IPS-NIHi7 (cell line): ENCODE measurements at regions not wholly inside any gene's neighbourhood (a gene's known extent, or its start where the extent isn't known, plus 50 kb on each side); places are given as distances from the start of the nearest gene placed in this dataset.

Source experiments
- DNase-seq: peaks from one replicate; pipeline ENCODE4 v3.0.0; 2012; ENCODE audit warnings: mixed read lengths; ENCODE audit errors: extremely low spot score

- no peak for DNase-seq
These were observed 145.1 kb upstream of the ADAMTS16 start for GRCh38 chr5:4995014-4995413.

DNA sequence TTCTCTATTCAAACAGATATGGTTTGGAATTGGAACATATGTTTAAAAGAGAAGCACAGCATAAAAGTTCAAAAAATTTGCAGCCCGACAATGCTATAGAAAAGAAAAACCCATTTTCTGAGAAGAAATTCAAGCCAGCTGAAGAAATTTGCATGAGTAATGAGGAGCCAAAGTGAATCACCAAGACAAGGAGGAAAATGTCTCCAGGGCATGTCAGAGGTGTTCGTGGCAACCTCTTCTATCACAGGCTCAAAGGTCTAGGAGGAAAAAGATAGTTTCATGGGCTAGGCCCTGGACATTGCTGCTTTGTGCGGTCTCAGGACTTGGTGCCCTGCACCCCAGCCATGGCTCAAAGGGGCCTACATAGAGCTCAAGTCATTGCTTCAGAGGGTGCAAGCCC, 134.8 kb upstream of the ADAMTS16 start:
- DNase-seq, result no peak

- DNase-seq, result no peak
These were observed 133.6 kb upstream of the ADAMTS16 start for GRCh38 chr5:5006548-5006947.

GRCh38 chr5:5009240-5009639, 130.9 kb upstream of the ADAMTS16 start:
- no peak for DNase-seq

DNA sequence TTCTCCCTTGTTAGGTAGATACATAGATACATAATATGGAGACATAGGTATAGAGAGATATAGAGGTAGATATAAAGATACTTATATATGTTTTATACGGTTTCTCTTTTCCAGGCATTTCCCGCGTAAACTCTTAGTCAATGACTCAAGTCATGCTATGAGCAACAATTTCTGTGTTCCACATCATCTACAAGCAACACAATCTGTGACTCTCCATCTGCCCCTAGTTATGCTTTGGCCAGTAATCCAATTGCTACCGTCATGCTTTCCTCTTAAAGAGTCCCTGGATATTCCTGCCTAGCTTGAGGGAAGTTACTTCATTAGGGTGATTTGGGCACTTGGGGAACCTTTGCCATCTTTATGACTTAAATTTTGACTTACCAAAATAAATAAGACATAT, 129.0 kb upstream of the ADAMTS16 start:
- no peak for DNase-seq

DNA sequence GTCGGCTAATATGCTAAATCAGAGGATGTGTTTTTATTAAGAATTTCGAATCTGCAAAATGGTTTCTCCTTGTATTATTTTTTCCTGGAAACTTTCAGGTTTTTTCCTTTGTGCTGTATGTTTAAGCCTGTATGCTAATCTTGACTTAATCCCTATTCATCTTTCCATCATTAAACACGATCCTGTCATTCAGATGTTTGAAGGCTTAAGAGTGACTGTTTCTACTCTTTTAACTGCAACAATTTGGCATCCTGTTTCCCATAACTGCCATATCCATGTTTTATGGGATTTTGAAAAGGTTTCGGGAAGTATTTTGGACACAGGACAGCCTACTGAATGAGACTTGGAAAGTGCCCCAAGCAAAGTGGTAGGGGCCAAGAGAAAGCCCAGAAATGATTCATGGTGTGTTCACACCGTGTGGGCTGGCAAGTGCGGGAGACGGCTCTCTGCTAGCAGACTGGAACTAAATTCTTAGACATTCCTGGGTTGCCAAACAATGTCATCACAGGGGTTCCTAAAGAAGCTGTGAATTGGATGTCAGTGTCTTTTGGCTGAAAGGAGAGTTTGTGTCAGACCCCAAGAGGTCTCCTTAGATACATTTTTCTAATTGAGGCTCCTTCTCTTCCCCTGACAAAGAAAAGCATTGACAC, 125.4 kb upstream of the ADAMTS16 start:
- DNase-seq, result peak; percentile 31

- DNase-seq, result no peak
These were observed 122.1 kb upstream of the ADAMTS16 start for GRCh38 chr5:5017827-5018577.

GRCh38 chr5:5018578-5018970, 121.6 kb upstream of the ADAMTS16 start:
- no peak for DNase-seq

DNA sequence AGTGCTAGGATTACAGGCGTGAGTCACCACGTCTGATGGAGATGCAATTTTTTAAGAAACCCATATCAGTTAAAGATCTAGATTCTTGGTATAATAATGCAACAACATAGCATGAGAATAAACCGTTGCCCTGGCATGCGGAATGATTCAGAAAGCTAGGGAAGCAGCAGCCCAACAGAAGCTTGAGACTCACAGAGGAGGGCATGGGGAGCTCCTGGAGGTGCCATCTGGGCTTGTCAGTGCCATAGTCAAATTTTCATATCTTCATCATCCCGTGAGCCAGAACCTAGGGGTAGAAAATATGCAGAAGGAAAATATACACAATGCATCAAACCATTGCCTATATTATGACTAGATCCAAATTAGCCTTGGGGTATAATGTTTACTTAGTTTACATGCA, 118.7 kb upstream of the ADAMTS16 start:
- no peak for DNase-seq

DNA sequence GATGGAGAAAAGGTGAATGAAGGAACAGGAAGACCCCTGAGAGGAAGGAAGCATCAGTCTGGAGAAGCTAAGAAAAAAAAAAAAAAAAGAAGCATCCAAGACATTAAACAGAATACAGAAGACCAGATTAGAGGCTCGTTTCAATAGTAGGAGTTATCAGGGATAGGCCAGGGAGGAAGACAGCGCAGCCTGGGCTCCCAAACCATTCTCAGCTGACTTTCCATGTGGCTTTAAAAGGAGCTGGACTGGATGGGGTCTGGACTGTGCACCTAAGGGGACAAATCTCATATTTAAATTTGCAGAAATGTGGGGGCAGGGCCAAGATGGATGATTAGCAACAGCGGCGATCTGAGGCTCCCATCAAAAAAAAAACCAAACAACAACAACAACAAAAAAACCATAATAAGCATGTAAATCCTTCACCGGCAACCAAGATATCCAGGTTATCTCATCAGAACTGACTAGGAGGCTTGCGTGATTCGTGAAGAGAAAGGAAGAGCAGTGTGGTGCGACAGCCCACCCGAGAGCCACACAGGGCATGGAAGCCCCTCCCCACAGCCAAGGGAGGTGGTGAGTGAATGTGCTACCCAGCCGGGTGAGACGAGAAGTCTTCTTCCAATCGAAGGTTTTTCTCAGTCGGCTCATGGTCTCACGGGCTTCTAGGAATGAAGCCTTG, 114.9 kb upstream of the ADAMTS16 start:
- DNase-seq, result no peak

- no peak for DNase-seq
These were observed 114.2 kb upstream of the ADAMTS16 start for GRCh38 chr5:5025774-5026408.

GRCh38 chr5:5026409-5026785, 113.7 kb upstream of the ADAMTS16 start:
- DNase-seq, result no peak

- DNase-seq, result no peak
These were observed 108.5 kb upstream of the ADAMTS16 start for GRCh38 chr5:5031665-5032064.

DNA sequence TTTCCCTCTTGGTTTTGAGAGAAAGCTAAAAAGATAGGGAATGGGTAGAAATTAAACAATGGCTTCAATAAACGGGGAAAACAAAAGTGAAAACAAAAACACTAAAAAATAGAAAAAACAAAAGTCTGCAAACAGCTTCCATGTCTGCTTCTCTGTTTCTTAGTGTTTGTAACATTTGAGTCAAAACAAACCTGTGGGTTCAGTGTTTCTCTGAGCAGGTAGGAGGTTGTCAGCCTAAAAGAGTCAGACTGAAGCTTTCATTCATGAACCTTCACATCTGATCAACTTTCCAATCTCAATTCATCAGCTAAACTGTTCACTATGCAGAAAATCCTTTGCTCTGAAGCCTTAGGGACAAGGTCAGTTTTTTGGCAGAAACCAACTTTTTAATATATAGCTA, 102.5 kb upstream of the ADAMTS16 start:
- no peak for DNase-seq

- no peak for DNase-seq
These were observed 100.2 kb upstream of the ADAMTS16 start for GRCh38 chr5:5039918-5040317.

GRCh38 chr5:5040712-5041111, 99.4 kb upstream of the ADAMTS16 start:
- DNase-seq, result no peak

DNA sequence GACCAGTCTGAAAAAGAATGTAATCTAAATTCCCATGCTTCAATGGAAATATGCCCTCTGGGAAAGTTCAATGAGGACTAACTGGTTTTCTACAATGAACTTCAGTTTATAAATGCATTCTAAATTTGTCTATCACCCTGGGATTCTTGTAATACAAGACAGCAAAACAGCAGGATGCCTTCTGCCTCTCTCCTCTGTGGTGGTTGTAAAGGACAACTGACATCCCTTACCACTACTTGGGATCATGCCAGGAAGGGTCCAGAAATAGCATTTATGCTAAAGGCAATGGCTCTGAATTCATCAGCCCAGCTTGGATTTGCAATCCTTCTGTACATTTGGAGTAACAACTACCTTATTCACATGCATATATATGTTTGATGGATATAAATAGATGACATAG, 97.3 kb upstream of the ADAMTS16 start:
- DNase-seq, result no peak

DNA sequence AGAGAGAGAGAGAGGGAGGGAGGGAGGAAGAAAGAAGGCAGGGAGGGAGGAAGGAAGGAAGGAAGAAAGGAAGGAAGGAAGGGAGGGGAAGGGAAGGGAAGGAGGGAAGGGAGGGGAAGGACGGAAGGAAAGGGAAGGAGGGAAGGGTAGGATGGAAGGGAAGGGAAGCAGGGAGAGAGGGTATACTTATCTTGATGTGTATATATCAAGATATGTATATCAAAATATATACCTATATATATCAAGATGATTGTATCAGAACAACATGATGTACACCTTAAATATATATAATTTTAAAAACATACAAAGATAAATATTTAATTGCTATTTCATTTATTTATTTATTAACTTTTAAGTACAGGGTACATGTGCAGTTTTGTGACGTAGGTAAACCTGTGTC, 96.8 kb upstream of the ADAMTS16 start:
- DNase-seq, result no peak

GRCh38 chr5:5044247-5044840, 95.8 kb upstream of the ADAMTS16 start:
- DNase-seq, result no peak

DNA sequence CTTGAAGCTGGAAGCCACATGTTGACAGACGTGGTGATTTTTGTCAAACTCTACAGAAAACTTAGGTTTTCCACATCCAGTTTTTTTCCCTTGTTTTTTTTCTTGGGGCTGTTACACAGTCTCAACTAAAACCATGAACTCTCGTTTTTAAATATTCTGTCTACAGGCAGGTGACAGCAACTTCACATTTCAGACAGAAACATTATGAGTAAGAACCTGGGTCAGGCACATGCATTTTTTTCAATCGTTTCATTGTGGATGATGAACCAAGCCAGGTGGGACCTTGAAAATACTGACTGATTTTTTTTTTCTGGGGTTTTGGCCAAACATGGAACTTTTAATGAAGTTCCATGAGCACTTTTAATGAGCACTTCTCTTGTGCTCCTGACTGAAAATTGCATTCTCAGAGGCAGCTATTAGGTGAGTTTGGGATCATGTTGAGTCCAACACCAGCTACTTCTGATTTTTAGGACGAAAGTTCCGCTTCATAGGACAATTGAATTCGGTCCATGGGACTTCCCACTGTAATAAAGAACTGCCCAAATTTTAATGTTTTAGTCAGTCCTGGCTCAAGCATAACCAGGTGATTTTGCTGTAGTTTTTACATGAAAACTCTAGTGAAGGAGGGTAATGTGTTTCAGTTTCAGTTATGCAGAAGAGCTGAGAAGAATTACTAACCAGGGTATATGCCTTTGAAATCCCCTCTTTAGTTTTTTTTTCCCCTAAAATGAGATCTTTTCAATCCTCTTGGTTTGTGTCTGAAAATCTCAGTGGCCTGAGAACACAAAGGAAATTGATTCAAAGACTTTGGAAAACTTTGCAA, 93.2 kb upstream of the ADAMTS16 start:
- DNase-seq, result no peak

DNA sequence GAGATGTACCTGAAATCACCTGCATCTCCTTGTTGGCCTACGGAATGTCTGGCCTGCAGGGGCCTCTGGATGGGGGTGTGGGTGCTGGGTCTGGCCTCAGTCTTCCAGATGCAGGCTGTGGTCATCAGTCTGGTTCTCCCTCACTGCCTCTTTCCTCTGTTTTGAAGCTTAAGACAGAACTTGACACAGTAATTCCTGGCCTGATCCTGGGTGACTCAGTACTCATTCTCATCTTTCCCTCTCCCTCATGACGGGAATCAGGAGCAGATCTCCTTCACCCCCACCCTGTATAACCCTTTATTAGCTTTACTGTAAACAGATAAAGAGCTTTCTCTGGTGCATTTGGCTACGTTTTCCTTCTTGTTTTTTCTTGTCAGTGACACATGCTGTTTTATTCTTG, 89.3 kb upstream of the ADAMTS16 start:
- no peak for DNase-seq
